Mucosa of rectum (tissue), 2 donors: ENCODE measurements at regions not wholly inside any gene's neighbourhood (a gene's known extent, or its start where the extent isn't known, plus 50 kb on each side); places are given as distances from the start of the nearest gene placed in this dataset.
"Not testable (repeated sequence)": the region's sequence is repeated elsewhere in the genome, so short reads cannot be mapped to it uniquely, and the experiment has no call there.

Source experiments
- H3K27ac ChIP-seq, 2 donors: one replicate each; pipeline ENCODE4 v1.7.0; 2013; ENCODE audit warnings: inconsistent platforms in 2 of 2, low read depth in 2 of 2, low read length in 2 of 2
- H3K27me3 ChIP-seq, 2 donors: one replicate each; pipeline ENCODE4 v1.7.0; 2013; ENCODE audit warnings: low read length in 2 of 2; ENCODE audit not compliant: control insufficient read depth in 2 of 2, insufficient read depth in 2 of 2
- H3K36me3 ChIP-seq, 2 donors: one replicate each; pipeline ENCODE4 v1.7.0; 2013; ENCODE audit warnings: low read length in 2 of 2; ENCODE audit not compliant: control insufficient read depth in 2 of 2, insufficient read depth in 2 of 2
- H3K4me1 ChIP-seq, 2 donors: one replicate each; pipeline ENCODE4 v1.7.0; 2013; ENCODE audit warnings: low read length in 2 of 2, mild to moderate bottlenecking in 1 of 2; ENCODE audit not compliant: control insufficient read depth in 2 of 2, insufficient read depth in 2 of 2
- H3K4me3 ChIP-seq, 2 donors: one replicate each; pipeline ENCODE4 v1.7.0; 2013; ENCODE audit warnings: low read length in 2 of 2
- H3K9ac ChIP-seq, 2 donors: one replicate each; pipeline ENCODE4 v1.7.0; 2013; ENCODE audit warnings: low read length in 2 of 2, low read depth in 1 of 2, mild to moderate bottlenecking in 1 of 2
- H3K9me3 ChIP-seq, 2 donors: one replicate each; pipeline ENCODE4 v1.7.0; 2013; ENCODE audit warnings: low read length in 2 of 2; ENCODE audit not compliant: control insufficient read depth in 2 of 2
- donor health status: healthy.
- donor health status: Normal muscosa, but diverticular disease.

- Histone ChIP-seq H3K4me1 (no peaks in the 10 kb centered on the region), H3K27me3 (no peaks in the 10 kb centered on the region), H3K36me3 (no peaks in the 10 kb centered on the region), H3K4me3 (no peak overlapping the region), H3K27ac (no peak overlapping the region), H3K9me3 (no peaks in the 10 kb centered on the region), H3K9ac (no peak overlapping the region)
Measured at GRCh38 chr1:228668553-228669241, 66.6 kb upstream of the RHOU start.

GRCh38 chr1:228669242-228669585 lies 66.1 kb upstream of the RHOU start:
- no peaks in the 10 kb centered on the region for H3K27me3 ChIP-seq
- no peaks in the 10 kb centered on the region for H3K4me1 ChIP-seq
- H3K4me3 ChIP-seq, result no peak overlapping the region
- no peaks in the 10 kb centered on the region for H3K36me3 ChIP-seq
- H3K27ac ChIP-seq, result no peak overlapping the region
- H3K9me3 ChIP-seq, result no peaks in the 10 kb centered on the region
- no peak overlapping the region for H3K9ac ChIP-seq

GRCh38 chr1:228681076-228681565 lies 54.2 kb upstream of the RHOU start:
- H3K27ac ChIP-seq, H3K9me3 ChIP-seq, H3K4me1 ChIP-seq, H3K9ac ChIP-seq, H3K27me3 ChIP-seq, H3K4me3 ChIP-seq, H3K36me3 ChIP-seq: not testable (repeated sequence)

- H3K9me3 ChIP-seq, result no peaks in the 10 kb centered on the region
- H3K27me3 ChIP-seq, result no peaks in the 10 kb centered on the region
- H3K27ac ChIP-seq, result no peak overlapping the region
- H3K36me3 ChIP-seq, result no peaks in the 10 kb centered on the region
- H3K4me3 ChIP-seq, result no peak overlapping the region
- H3K9ac ChIP-seq, result no peak overlapping the region
- no peaks in the 10 kb centered on the region for H3K4me1 ChIP-seq
Measured at GRCh38 chr1:228683428-228683827, 51.9 kb upstream of the RHOU start.

- Histone ChIP-seq H3K9ac (no peak overlapping the region), H3K4me3 (no peak overlapping the region), H3K27ac (no peak overlapping the region), H3K36me3 (no peaks in the 10 kb centered on the region), H3K27me3 (no peaks in the 10 kb centered on the region), H3K9me3 (no peaks in the 10 kb centered on the region), H3K4me1 (no peaks in the 10 kb centered on the region)
Measured at GRCh38 chr1:228684607-228685006, 50.7 kb upstream of the RHOU start.

- H3K9me3 ChIP-seq, result no peaks in the 10 kb centered on the region
- H3K4me3 ChIP-seq, result no peak overlapping the region
- H3K36me3 ChIP-seq, result no peaks in the 10 kb centered on the region
- no peaks in the 10 kb centered on the region for H3K4me1 ChIP-seq
- no peak overlapping the region for H3K27ac ChIP-seq
- no peaks in the 10 kb centered on the region for H3K27me3 ChIP-seq
- H3K9ac ChIP-seq, result no peak overlapping the region
Measured at GRCh38 chr1:228685081-228685660, 50.1 kb upstream of the RHOU start.
